Lower leg skin (tissue), 4 donors: ENCODE measurements at regions not wholly inside any gene's neighbourhood (a gene's known extent, or its start where the extent isn't known, plus 50 kb on each side); places are given as distances from the start of the nearest gene placed in this dataset.

Experiments used
- DNase-seq, 2 donors: peaks; one replicate each; pipeline ENCODE4 v3.0.0-alpha.2; 2019; ENCODE audit warnings: low spot score in 2 of 2
- H3K4me3 ChIP-seq: fragments of 200-600 bp; sonication (generic); 2 replicates; pipeline ENCODE4 v1.5.1; 2017; ENCODE audit warnings: mild to moderate bottlenecking, low read depth; ENCODE audit not compliant: poor library complexity, severe bottlenecking
- POLR2A ChIP-seq, 2 donors: fragments of 450-650 bp; IDR thresholded peaks; one replicate each; pipeline ENCODE4 v1.6.1; 2016 to 2017; ENCODE audit warnings: antibody characterized with exemption in 2 of 2, mild to moderate bottlenecking in 1 of 2, moderate library complexity in 1 of 2
- WGBS, 2 donors: methylation state at CpG; one replicate each; pipeline ENCODE4 v1.1.5; 2018; 5-methylcytosine and 5-hydroxymethylcytosine counted together
- intact Hi-C: fragments of 100-400 bp; cut with DNase I; formaldehyde crosslinking; loops from one replicate; pipeline ENCODE4 v1.15.0; 2023; ENCODE audit warnings: low total_unique reads
- TF ChIP-seq, protein P1 (sequence below), 3 donors: fragments of 450-650 bp; IDR thresholded peaks; one replicate each; pipeline ENCODE4 v1.5.1; 2016; ENCODE audit warnings: antibody characterized with exemption in 3 of 3, mild to moderate bottlenecking in 3 of 3, moderate library complexity in 2 of 3

DNA sequence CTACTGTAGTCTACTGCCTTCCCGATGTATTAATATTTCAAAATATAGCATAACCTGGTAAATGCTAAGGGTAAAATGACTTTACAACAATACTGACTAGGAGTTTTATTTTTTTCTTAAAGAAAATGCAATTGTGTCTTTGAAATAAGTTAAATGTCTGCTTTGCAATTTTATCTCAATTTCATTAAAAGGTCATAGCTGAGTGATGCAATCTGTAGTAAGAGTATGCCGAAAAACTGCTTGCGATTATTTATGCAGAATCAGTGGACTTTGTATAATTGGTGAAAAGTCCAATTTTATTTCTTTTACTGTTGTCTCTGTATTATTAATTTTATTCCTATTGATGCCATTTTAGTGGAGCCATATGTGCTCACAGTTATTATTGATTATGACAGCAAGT is 1143.6 kb upstream of the EPHA6 start:
- no peak overlapping the region for H3K4me3 ChIP-seq
- WGBS, 2 donors, result 95 to 98% methylated on average over 3 of the region's 3 CpGs
- DNase-seq, result no peak
- TF ChIP-seq, protein P1, sequence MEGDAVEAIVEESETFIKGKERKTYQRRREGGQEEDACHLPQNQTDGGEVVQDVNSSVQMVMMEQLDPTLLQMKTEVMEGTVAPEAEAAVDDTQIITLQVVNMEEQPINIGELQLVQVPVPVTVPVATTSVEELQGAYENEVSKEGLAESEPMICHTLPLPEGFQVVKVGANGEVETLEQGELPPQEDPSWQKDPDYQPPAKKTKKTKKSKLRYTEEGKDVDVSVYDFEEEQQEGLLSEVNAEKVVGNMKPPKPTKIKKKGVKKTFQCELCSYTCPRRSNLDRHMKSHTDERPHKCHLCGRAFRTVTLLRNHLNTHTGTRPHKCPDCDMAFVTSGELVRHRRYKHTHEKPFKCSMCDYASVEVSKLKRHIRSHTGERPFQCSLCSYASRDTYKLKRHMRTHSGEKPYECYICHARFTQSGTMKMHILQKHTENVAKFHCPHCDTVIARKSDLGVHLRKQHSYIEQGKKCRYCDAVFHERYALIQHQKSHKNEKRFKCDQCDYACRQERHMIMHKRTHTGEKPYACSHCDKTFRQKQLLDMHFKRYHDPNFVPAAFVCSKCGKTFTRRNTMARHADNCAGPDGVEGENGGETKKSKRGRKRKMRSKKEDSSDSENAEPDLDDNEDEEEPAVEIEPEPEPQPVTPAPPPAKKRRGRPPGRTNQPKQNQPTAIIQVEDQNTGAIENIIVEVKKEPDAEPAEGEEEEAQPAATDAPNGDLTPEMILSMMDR (IDR thresholded peaks at IDR 0.05), result no peak
- no peak for TF ChIP-seq POLR2A (IDR thresholded peaks at IDR 0.05)
- intact Hi-C loops, result no loop called here

DNA sequence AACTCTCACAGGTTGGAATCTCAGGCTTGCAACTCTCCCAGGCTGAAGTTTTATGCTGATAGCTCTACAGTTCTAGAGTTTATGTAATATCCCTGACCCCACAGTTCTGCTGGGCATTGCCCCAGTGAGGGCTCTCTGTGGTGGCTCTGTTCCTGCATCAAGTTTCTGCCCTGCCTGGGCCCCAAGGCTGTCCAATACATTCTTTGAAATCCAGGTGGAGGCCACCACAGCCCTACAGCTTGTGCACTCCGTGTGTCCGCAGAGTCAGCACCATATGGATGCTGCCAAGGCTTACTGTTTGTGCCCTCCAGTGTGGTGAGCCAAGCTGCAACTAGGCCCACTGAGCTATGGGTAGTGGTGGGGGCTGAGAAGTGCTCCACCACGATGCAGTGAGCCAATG is 1141.2 kb upstream of the EPHA6 start:
- no peak for DNase-seq
- intact Hi-C loops, result no loop called here
- H3K4me3 ChIP-seq, result no peak overlapping the region
- WGBS, 2 donors, result 87 to 92% methylated on average over 2 to 3 of the region's 3 CpGs
- TF ChIP-seq, protein P1 (IDR thresholded peaks at IDR 0.05), result no peak
- TF ChIP-seq POLR2A (IDR thresholded peaks at IDR 0.05), result no peak

DNA sequence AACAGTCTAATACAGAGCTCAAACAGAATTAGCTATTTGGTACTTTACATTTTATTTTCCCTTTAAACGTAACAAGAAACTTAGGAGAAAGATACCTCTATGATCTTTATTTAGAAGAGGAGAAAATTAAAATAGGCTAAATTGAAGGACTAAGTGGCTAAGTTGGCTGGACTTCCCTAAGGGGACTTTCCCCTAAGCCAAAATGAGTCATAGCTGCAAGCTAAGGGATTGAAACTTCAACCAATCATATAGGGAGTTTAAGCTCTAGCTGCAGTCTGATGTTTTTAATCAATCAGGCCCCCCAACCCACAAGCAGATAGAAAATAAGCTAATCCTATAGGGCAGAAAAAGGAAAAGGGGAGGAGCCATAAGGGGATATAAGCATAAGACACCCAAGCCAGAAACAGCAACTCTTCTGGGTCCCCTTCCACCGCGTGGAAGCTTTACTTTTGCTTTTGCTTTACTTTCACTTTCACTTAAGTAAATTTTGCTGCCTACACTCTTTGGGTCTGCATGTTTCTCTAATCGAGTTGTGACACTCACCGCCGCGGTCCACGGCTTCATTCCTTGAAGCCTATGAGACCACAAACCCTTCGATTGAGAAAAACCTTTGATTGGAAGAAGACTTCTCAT is 1108.5 kb upstream of the EPHA6 start:
- intact Hi-C loops, result no loop called here
- TF ChIP-seq POLR2A (IDR thresholded peaks at IDR 0.05), result no peak
- 91 to 95% methylated on average over 9 of the region's 9 CpGs for WGBS, 2 donors
- DNase-seq, result no peak
- no peak overlapping the region for H3K4me3 ChIP-seq

DNA sequence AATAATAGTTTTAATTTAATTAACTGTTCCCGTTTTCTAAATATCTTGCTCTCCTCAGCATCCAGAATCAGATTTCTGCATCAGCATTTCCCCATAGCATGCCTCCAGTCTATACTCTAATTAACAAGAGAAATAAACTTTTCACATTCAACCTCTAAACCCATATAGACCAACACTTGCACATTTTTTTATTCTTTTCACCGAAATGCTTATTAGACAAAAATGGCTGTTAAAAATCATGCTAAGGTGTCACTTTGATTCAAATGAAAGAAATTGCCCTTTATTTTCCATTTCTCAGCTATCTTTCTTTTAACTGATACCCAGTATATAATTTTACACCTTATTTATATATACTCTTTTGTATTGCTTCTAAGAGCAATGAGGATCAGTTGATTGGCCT is 1107.1 kb upstream of the EPHA6 start:
- intact Hi-C loops, result no loop called here
- 87 to 92% methylated on average over 2 of the region's 2 CpGs for WGBS, 2 donors
- no peak for DNase-seq
- TF ChIP-seq, protein P1 (IDR thresholded peaks at IDR 0.05), result no peak
- TF ChIP-seq POLR2A (IDR thresholded peaks at IDR 0.05), result no peak
- H3K4me3 ChIP-seq, result no peak overlapping the region

DNA sequence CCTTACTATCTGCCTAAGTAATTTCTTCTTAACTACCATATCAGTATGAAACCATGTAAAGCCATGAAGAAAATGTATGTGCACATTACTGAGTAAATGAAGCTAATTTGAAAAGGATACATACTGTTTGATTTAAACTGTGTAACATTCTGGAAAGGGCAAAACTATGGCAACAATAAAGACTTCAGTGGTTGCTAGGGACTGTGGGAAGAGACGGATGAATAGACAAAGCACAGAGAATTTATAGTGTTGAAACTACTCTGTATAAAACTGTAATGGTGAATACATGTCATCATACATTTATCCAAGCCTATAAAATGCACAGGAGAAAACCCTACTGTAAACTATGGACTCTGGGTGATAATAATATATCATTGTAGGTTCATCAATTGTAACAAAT is 1103.7 kb upstream of the EPHA6 start:
- intact Hi-C loops, result no loop called here
- TF ChIP-seq, protein P1 (IDR thresholded peaks at IDR 0.05), result no peak
- no peak for TF ChIP-seq POLR2A (IDR thresholded peaks at IDR 0.05)

DNA sequence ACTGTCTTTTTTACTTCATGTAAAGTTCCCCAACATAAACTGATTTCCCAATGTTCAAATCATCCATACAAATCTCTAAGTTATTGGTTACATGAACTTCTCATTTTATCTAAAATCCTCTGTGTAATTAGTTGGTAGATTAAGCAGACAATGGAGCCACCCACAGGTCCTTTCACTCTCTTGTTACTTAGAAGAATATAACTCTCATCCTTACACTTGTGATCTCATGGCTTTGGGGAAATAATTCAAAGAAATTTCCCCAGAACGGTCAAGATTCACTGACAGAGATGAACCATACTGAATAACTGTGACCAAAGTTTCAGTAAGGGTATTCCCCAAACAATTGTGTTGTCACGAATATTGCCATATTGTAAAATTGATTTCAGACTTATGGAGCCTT is 1102.6 kb upstream of the EPHA6 start:
- 67 to 79% methylated on average over 2 of the region's 2 CpGs for WGBS, 2 donors

More for the DNA sequence above, 1103.7 kb upstream of the EPHA6 start:
- H3K4me3 ChIP-seq, result no peak overlapping the region
- 60 to 69% methylated on average over 1 of the region's 1 CpG for WGBS, 2 donors
- DNase-seq, result no peak

More for the DNA sequence above, 1102.6 kb upstream of the EPHA6 start:
- H3K4me3 ChIP-seq, result no peak overlapping the region
- no peak for DNase-seq
- TF ChIP-seq POLR2A (IDR thresholded peaks at IDR 0.05), result no peak
- TF ChIP-seq, protein P1 (IDR thresholded peaks at IDR 0.05), result no peak
- intact Hi-C loops, result no loop called here
